GM12878 (cell line): ENCODE measurements at regions not wholly inside any gene's neighbourhood (a gene's known extent, or its start where the extent isn't known, plus 50 kb on each side); places are given as distances from the start of the nearest gene placed in this dataset.

Source experiments
- ATF3 ChIP-seq: IDR thresholded peaks from 2 replicates; pipeline ENCODE4 v1.6.1; 2011; ENCODE audit warnings: low read depth, mild to moderate bottlenecking, low read length, moderate library complexity, borderline replicate concordance; ENCODE audit errors: extremely low read depth
- CTCF ChIP-seq, 3 experiments: IDR thresholded peaks in 2 of 3; conservative IDR thresholded peaks in 1 of 3; 2 replicates each; pipeline ENCODE4 v1.5.1; 2011; ENCODE audit warnings: low read depth in 3 of 3, low read length in 3 of 3, mild to moderate bottlenecking in 3 of 3, control low read depth in 2 of 3, moderate library complexity in 2 of 3, inconsistent platforms in 1 of 3, mixed read lengths in 1 of 3; ENCODE audit not compliant: control insufficient read depth in 2 of 3, insufficient read depth in 1 of 3; ENCODE audit errors: extremely low read depth in 1 of 3
- EZH2 ChIP-seq: IDR thresholded peaks from 2 replicates; pipeline ENCODE4 v1.6.1; 2012; ENCODE audit warnings: low read depth, mild to moderate bottlenecking, control low read depth, inconsistent platforms, low read length, borderline replicate concordance; ENCODE audit not compliant: control insufficient read depth
- GABPA ChIP-seq: IDR thresholded peaks from 2 replicates; pipeline ENCODE4 v1.6.1; 2014; ENCODE audit warnings: antibody characterized with exemption, low read depth, mild to moderate bottlenecking, inconsistent platforms
- IKZF1 ChIP-seq: fragments of 450-650 bp; conservative IDR thresholded peaks from 2 replicates; pipeline ENCODE4 v1.6.1; 2017; ENCODE audit warnings: antibody characterized with exemption, mild to moderate bottlenecking
- MAX ChIP-seq: IDR thresholded peaks from 2 replicates; pipeline ENCODE4 v1.6.1; 2012; ENCODE audit warnings: low read depth, low read length, improper control_type of control experiment
- NBN ChIP-seq: fragments of 450-650 bp; IDR thresholded peaks from 2 replicates; pipeline ENCODE4 v1.6.1; 2016
- POLR2A ChIP-seq: IDR thresholded peaks from 2 replicates; pipeline ENCODE4 v1.6.1; 2011; ENCODE audit warnings: low read depth, mild to moderate bottlenecking, low read length
- USF2 ChIP-seq: IDR thresholded peaks from 2 replicates; pipeline ENCODE4 v1.6.1; 2011; ENCODE audit warnings: low read depth, low read length, improper control_type of control experiment, borderline replicate concordance

- TF ChIP-seq CTCF (IDR thresholded peaks at IDR 0.05 in 2 of 3, conservative IDR thresholded peaks at IDR 0.05 in 1 of 3; ENCODE audit: control insufficient read depth in 2 of 3, extremely low read depth in 1 of 3, insufficient read depth in 1 of 3, low read depth in 3 of 3, low read length in 3 of 3) (no peak), EZH2 (no peak), IKZF1 (no peak), GABPA (no peak), NBN (no peak), USF2 (no peak), MAX (no peak), POLR2A (no peak), ATF3 (no peak)
Observed at GRCh38 chrX:42442745-42443144, 335.2 kb downstream of the PPP1R2C start.
